ENCODE measurements at regions not wholly inside any gene's neighbourhood (a gene's known extent, or its start where the extent isn't known, plus 50 kb on each side); places are given as distances from the start of the nearest gene placed in this dataset.

DNA sequence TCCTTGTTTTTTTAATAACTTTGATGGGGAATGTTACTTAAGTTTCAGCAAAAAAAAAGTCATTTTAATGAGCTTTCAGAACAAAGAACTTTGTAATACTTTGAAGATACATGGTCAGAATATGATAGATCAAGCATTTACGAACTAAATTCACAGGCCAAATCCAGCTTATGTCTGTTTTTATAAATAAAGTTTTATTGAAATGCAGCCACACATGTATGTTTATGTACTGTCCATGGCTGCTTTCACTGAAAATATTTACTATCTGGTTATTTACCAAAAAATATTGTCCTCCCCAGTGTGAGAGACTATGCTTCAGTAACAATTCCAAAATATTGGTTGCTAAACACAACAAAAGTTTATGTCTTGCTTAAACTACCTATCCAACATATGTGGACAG lies 366.7 kb downstream of the PIK3R1 start:
- no peak for DNase-seq (ENCODE audit: low read depth)

DNA sequence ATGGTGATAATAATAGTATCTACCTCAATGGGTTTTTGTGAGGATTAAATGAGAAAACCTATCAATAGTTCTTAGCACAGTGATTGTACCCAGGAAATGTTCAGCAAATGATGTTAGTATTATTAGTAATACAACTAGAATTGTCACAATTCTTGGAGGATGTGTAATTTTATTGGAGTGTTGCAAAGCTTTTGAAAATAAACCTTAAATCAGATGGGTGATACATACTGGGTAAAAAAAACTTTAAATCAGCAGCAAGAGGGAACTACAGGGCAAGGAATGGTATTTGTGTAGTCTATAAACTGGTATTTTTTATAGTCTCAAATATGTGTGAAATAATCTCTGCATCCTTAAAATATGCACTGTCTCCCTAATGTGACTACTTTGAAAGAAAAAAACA lies 371.6 kb downstream of the PIK3R1 start:
- no peak for DNase-seq (ENCODE audit: low read depth)

DNA sequence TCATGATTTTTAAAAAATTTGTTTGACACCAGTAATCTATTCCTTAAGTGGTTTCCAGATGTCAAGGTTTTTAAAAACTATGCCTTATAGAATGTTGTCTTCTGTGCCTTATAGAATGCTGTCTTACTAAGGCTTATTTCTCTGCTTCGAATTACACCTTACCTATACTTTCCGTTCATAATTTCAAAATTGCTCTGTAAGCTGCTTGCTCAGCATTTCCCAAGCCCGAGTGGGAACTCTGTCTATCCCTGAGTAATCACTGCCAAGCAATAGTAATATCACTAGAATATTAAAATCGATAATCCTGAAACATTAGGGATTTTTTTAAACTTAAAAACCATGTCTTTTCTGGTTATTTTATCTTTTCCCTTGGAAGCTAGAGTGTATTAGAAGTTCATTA lies 376.3 kb downstream of the PIK3R1 start:
- DNase-seq (ENCODE audit: low read depth) = no peak

DNA sequence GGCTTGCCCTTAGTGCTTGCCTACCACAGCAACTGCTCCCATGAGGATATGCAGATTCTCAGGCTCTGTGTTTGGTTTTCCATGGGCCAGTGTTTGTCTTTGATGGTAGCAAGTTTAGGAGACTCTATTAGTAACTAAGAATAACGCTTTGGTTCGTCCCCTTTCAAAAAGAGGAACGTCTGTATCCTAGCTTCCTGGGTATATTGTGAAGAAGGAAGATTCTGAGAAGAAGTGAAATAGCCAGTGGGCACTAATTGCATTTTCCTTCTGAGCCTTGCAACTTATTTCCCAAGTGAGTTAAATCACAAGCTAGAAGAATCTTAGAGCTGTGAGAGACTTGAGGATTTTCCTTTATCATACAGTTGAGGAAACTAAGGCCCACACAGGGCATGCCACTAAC lies 376.8 kb downstream of the PIK3R1 start:
- DNase-seq (ENCODE audit: low read depth) = no peak

- no peak for DNase-seq (ENCODE audit: low read depth)
These were observed 377.7 kb downstream of the PIK3R1 start for GRCh38 chr5:68593211-68593671.

DNA sequence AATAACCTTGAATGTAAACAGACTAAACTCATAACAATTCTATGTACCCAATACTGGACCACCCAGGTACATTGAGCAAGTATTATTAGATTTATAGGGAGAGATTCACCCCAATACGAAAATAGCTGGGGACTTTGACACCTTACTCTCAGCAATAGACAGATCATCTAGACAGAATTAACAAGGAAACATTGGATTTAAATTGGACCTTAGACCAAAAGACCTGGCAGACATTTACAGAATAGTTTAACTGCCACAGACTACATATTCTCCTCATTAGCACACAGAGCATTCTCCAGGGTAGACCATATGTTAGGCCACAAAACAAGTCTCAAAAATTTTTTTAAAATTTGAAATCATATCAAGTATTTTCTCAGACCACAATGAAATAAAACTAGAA lies 397.4 kb downstream of the PIK3R1 start:
- no peak for DNase-seq (ENCODE audit: low read depth)

DNA sequence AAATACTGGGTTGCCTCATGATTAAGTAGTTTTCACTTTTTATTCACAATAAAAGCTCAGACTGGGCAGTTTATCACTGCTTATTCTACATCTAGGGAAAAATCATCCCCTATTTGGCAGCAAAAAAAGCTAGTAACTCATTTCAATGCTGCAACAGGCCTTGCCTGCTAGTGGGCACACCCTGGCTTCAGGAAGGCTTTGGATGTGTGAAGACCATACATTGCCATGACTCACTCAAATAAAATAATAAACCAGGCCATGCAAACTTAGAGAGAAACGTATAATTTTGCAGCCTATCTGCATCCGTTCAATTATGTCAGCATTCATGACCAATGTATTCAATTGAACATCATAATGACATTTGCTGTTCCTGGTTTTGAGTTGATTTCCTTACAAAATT lies 402.9 kb downstream of the PIK3R1 start:
- DNase-seq (ENCODE audit: low read depth) = no peak

- no peak for DNase-seq (ENCODE audit: low read depth)
These were observed 411.4 kb downstream of the PIK3R1 start for GRCh38 chr5:68627001-68627400.

DNA sequence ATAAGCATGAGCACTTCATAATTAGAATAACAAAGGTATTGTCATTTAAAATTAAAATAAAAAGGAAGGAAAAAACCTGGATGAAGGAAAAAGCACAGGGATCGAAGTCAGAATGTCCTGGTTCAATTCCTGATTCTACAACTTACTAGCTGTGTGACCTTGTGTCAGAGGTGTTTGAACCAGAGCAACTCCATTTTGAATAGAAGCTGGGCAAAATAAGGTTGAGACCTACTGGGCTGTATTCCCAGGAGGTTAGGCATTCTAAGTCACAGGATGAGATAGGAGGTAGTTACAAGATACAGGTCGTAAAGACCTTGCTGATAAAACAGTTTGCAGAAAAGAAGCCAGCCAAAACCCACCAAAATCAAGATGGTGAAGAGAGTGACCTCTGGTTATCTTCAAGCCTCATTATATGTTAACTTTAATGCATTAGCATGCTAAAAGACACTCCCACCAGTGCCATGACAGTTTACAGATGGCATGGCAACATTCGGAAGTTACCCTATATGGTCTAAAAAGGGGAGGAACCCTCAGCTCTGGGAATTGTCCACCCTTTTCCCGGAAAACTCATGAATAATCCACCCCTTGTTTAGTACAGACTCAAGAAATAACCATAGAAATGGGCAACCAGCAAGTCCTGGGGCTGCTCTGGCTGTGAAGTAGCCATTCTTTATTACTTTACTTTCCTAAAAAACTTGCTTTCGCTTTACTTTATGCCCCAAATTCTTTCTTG lies 412.7 kb downstream of the PIK3R1 start:
- DNase-seq (ENCODE audit: low read depth) = no peak

DNA sequence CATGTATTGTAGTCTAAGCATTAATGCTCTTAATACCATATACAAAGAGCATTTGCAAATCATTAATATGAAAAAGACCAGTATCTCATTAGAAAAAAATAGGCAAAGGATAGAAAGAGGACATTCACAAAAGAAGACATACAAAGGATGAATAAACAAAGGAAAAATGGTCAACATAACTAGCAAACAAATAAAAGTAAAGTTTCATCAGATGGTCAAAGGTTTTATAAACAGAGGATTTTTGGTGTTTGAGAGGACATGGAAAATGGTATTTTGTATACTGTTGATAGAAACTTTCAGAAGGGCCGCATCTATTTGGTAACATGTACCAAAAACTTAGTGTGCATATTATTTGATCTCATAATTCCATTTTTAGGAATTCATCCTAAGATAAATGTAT lies 414.8 kb downstream of the PIK3R1 start:
- DNase-seq (ENCODE audit: low read depth) = no peak

DNA sequence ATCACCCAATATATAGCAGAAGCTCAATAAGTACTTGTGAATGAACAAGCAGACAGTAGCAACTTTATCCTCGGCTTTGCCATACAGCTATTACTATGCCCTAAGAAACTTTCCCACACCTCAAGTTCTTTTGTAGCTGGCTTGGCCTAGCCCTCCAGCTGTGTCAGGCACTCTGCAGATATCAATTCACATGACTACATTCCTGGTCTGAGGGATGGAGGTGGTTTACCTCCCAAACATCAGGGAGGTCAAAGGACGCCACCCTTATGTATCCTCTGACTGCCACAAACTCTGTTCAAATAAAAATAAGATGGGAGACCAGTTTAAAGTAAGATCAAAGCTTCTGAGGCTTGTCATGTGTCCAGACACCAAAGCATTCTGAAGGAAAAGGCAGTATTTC lies 416.3 kb downstream of the PIK3R1 start:
- no peak for DNase-seq (ENCODE audit: low read depth)

DNA sequence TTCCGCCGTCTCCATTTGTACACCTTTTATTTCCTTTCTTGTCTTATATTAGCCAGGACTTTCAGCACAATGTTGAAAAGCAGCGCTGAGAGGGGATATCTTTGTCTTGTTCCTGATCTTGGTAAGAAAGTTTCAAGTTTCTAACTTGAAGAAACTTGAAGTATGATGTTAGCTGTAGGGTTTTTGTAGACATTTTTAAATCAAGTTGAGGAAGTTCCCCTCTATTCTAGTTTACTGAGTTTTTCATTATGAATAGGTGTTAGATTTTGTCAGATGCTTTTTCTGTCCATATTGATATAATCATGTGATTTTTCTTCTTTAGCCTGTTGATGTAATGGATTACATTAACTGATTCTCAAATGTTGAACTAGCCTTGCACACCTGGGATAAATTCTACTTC lies 425.7 kb downstream of the PIK3R1 start:
- DNase-seq (ENCODE audit: low read depth) = no peak

DNA sequence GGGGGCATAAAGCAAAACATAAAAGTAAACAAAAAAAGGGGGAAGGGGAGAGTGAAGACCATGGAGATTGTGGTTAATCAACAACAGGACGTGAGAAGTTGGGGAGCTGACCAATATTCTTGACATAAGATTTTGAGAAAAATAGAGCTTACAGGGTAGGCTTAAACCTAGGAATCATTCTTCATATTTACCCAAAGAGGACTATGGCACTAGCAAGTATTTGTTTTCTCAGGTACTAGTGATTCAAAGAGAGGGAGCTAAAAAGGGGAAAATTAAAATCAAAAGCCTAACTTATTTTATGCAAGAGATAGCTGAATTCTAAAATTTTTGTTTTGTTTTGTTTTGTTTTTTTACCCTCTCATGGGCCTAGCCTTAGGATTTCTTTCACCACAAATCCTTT lies 427.5 kb downstream of the PIK3R1 start:
- no peak for DNase-seq (ENCODE audit: low read depth)

- DNase-seq (ENCODE audit: low read depth) = no peak
These were observed 429.4 kb downstream of the PIK3R1 start for GRCh38 chr5:68644971-68645370.

GRCh38 chr5:68646144-68646543 lies 430.6 kb downstream of the PIK3R1 start:
- no peak for DNase-seq (ENCODE audit: low read depth)

GRCh38 chr5:68647743-68648142 lies 432.2 kb downstream of the PIK3R1 start:
- no peak for DNase-seq (ENCODE audit: low read depth)

DNA sequence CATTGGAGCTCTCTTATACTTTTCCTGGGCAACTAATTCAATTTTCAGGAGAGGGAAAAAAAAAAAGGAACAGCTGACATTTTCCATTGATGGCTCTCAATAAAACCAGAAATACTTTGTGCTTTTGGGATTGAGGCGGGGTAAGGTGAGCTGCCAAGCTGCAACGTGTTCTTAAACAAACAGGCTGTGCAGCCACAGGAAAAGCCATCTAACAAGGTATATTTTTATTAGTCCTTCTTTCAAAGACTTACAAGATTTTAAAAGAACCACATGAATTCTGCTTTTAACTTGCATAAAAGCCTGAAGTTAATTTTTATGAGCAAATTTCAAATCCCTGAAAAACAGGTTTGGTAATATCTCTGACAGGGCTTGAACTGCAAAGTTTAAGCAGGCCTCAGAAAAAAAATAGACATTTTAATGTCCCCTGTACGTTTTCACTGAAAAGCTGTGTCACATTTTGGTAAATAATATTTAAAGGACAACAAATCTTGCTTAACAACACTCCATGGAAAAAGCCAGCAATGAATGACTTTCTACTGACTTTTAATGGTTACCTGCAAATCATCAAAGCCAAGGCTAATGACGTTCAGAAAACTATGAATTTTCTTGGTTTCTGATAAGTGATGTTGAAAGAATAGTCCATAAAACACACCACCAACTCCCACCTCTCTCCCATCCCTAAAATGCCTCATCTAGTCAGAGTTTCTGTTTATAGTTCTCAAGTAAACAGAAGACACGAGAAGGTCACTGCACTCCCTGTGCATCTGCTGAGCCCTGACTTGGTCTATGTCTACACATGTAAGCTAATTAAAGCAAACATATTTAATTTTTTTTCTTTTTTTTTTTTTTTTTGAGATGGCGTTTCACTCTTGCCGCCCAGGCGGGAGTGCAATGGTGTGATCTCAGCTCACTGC lies 433.6 kb downstream of the PIK3R1 start:
- no peak for DNase-seq (ENCODE audit: low read depth)

- no peak for DNase-seq (ENCODE audit: low read depth)
These were observed 437.0 kb downstream of the PIK3R1 start for GRCh38 chr5:68652534-68652965.

- DNase-seq (ENCODE audit: low read depth) = no peak
These were observed 437.9 kb downstream of the PIK3R1 start for GRCh38 chr5:68653471-68653870.

- no peak for DNase-seq (ENCODE audit: low read depth)
These were observed 436.5 kb upstream of the SLC30A5 start for GRCh38 chr5:68657055-68657961.

GRCh38 chr5:68658810-68659372 lies 434.9 kb upstream of the SLC30A5 start:
- DNase-seq (ENCODE audit: low read depth) = no peak

- no peak for DNase-seq (ENCODE audit: low read depth)
These were observed 433.9 kb upstream of the SLC30A5 start for GRCh38 chr5:68659881-68660280.

Measured in non-pigmented ciliary epithelial cell (primary cell).